Activated CD4-positive, alpha-beta T cell treated with anti-CD3 and anti-CD28 coated beads for 1 hour (primary cell): ENCODE measurements at regions not wholly inside any gene's neighbourhood (a gene's known extent, or its start where the extent isn't known, plus 50 kb on each side); places are given as distances from the start of the nearest gene placed in this dataset.

Experiments
- DNase-seq: peaks from one replicate; pipeline ENCODE4 v3.0.0-alpha.2; 2020

GRCh38 chr10:21246178-21246577, 279.3 kb downstream of the SKIDA1 start:
- no peak for DNase-seq

GRCh38 chr10:21243748-21244257, 281.7 kb downstream of the SKIDA1 start:
- DNase-seq: no peak

GRCh38 chr10:21242915-21243314, 282.6 kb downstream of the SKIDA1 start:
- no peak for DNase-seq

GRCh38 chr10:21238717-21239116, 286.8 kb downstream of the SKIDA1 start:
- DNase-seq: no peak

- DNase-seq: no peak
Observed at GRCh38 chr10:21238044-21238443, 287.4 kb downstream of the SKIDA1 start.

GRCh38 chr10:21234761-21235160, 290.7 kb downstream of the SKIDA1 start:
- no peak for DNase-seq

- no peak for DNase-seq
Observed at GRCh38 chr10:21230219-21230618, 295.3 kb downstream of the SKIDA1 start.

- no peak for DNase-seq
Observed at GRCh38 chr10:21217748-21218367, 307.6 kb downstream of the SKIDA1 start.

GRCh38 chr10:21217107-21217506, 308.4 kb downstream of the SKIDA1 start:
- DNase-seq: no peak

- no peak for DNase-seq
Observed at GRCh38 chr10:21214329-21214728, 311.2 kb downstream of the SKIDA1 start.

GRCh38 chr10:21213381-21213780, 312.1 kb downstream of the SKIDA1 start:
- no peak for DNase-seq

GRCh38 chr10:21212912-21213311, 312.6 kb downstream of the SKIDA1 start:
- no peak for DNase-seq

- no peak for DNase-seq
Observed at GRCh38 chr10:21212348-21212747, 313.1 kb downstream of the SKIDA1 start.

GRCh38 chr10:21209495-21209894, 312.4 kb upstream of the NEBL start:
- no peak for DNase-seq

GRCh38 chr10:21208666-21209316, 311.7 kb upstream of the NEBL start:
- DNase-seq: no peak

- no peak for DNase-seq
Observed at GRCh38 chr10:21207852-21208646, 310.9 kb upstream of the NEBL start.

GRCh38 chr10:21205328-21205727, 308.2 kb upstream of the NEBL start:
- DNase-seq: no peak

GRCh38 chr10:21203473-21204107, 306.5 kb upstream of the NEBL start:
- no peak for DNase-seq

- no peak for DNase-seq
Observed at GRCh38 chr10:21202776-21203462, 305.8 kb upstream of the NEBL start.

GRCh38 chr10:21199501-21199900, 302.4 kb upstream of the NEBL start:
- no peak for DNase-seq

GRCh38 chr10:21197838-21198237, 300.7 kb upstream of the NEBL start:
- no peak for DNase-seq

- no peak for DNase-seq
Observed at GRCh38 chr10:21196822-21197395, 299.8 kb upstream of the NEBL start.
